ENCODE measurements at regions not wholly inside any gene's neighbourhood (a gene's known extent, or its start where the extent isn't known, plus 50 kb on each side); places are given as distances from the start of the nearest gene placed in this dataset.
"Not testable (repeated sequence)": the region's sequence is repeated elsewhere in the genome, so short reads cannot be mapped to it uniquely, and the experiment has no call there.

- no peak for DNase-seq (ENCODE audit: low read depth in 4 of 4, low spot score in 1 of 4)
Measured at GRCh38 chr3:18086078-18086477, 339.1 kb downstream of the SATB1 start.

- DNase-seq (ENCODE audit: low read depth in 4 of 4, low spot score in 1 of 4): no peak
Measured at GRCh38 chr3:18085429-18085828, 339.7 kb downstream of the SATB1 start.

- not testable (repeated sequence) for DNase-seq (ENCODE audit: low read depth in 4 of 4, low spot score in 1 of 4)
Measured at GRCh38 chr3:18083273-18083590, 340.8 kb upstream of the TBC1D5 start.

DNA sequence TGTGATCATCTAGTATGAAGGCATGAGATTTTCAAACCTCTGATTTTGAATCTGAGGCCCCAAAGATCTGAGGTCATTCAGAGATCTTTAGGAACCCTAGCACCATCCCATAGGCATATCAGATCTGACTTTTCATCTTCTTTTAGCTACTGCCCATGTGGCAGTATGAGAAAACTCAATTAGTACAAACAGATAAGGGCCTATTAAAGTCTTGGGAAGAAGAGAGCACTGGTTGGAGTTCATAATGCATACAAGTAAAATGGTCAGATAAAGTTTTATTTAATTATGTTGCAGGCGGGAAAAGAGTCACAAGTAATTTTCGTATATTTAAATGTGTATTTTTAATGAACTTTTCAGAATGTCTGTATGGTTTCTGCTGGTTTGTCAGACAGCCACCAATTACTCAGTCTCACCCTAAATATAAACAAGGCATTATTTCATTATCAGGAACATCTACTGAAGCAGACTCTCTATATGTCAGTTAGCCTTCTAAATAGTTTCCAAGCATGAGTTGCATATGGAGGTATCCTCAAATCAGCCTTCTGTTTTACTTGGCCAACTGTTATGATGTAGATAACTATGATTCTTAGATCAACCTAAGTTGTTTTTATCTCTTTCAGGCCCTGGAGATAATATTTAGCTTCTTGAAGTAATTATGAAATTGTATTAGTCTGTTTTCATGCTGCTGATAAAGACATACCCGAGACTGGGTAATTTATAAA is 340.3 kb upstream of the TBC1D5 start:
- DNase-seq (ENCODE audit: low read depth in 4 of 4, low spot score in 1 of 4): no peak

GRCh38 chr3:18080198-18080689 is 337.8 kb upstream of the TBC1D5 start:
- DNase-seq (ENCODE audit: low read depth in 4 of 4, low spot score in 1 of 4): no peak

GRCh38 chr3:18079739-18080138 is 337.3 kb upstream of the TBC1D5 start:
- DNase-seq (ENCODE audit: low read depth in 4 of 4, low spot score in 1 of 4): no peak

GRCh38 chr3:18079062-18079461 is 336.6 kb upstream of the TBC1D5 start:
- DNase-seq (ENCODE audit: low read depth in 4 of 4, low spot score in 1 of 4): no peak

DNA sequence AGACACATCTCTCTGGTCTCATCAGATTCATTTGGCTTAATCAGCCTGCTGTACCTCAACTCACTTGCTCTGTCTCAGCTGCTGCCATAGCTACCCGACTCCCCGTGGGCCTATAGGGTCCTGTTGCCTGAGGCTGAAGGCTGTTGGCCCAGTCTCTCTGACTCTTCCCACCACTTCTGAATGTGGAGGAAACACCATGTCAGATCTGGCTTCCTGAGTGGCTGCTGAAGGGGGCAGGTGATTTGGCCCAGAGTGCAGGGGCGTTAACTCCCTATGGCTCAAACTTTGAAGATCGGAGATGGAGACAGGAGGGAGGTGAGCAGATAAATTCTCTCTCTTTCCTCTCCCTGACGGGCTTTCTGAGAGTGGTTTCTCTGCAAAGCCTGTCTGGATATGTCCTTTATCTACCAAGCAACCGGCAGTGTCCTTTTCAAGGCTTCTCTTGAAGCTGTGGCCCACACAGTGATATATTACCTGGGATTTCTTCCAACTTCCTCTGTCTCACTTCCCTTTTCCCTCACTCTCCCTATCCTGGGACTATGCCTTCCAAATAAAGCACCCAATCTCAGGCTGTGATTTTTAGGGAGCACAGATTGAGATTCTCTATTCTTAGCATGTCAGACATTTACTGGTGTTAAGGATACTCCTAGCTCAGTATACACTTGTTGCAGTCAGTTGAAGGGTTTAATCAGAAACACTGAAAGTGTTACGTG is 334.9 kb upstream of the TBC1D5 start:
- DNase-seq (ENCODE audit: low read depth in 4 of 4, low spot score in 1 of 4): no peak

DNA sequence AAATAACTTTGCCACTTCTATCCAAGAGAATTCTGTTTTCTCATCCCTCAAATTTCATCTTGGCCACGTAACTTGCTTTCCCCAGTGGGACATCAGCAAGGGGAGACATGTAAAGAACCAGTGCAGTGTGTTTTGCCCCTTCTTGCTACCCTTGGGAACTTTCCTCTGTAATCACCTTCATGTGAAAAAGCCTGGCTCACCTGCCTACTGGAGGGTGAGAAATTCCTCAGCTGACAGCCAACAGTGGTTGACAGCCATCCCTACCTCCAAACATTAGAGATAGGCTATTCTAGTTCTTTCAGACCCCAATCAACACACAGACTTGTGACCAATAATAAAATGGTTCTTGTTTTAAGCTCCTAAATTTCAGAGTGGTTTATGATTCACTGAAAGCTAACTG is 333.9 kb upstream of the TBC1D5 start:
- DNase-seq (ENCODE audit: low read depth in 4 of 4, low spot score in 1 of 4): no peak

DNA sequence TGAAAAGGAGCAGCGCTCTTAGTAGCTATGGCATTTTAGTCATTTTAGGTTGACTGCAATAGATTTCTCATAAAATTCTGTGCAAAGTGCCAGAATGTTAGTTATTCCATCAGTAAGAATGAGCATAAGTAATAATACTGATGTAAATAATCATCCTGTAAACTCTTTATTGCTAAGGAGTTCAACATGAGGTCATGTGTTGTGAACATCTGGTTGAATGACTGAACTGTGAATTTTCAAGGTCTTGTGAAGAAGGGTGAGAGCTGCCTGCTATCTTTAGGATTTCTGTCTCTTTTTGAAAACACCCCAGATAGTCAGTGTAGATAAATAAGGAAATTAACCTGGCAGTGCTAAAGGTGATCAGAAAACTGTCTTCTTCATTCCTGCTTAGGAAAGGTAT is 333.4 kb upstream of the TBC1D5 start:
- no peak for DNase-seq (ENCODE audit: low read depth in 4 of 4, low spot score in 1 of 4)

GRCh38 chr3:18071833-18072232 is 329.4 kb upstream of the TBC1D5 start:
- no peak for DNase-seq (ENCODE audit: low read depth in 4 of 4, low spot score in 1 of 4)

DNA sequence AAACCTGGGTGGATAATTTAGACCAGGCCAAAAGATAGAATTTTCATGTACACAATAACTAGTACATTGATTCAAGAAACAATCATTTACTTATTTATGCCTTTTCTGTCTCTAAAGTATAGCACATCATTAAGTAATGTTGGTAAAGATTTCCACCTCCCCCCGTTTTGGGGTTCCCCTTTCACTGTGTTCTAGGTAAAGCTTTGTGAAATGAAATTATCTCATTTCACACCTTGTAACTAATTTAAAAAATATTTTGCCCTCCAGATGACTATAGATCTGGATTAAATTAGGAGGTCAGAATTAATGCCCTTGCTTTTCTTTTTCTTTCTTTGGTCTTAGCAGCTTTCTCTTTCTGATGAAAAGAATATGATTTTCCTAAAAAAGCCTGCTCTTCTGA is 328.5 kb upstream of the TBC1D5 start:
- DNase-seq (ENCODE audit: low read depth in 4 of 4, low spot score in 1 of 4): no peak

DNA sequence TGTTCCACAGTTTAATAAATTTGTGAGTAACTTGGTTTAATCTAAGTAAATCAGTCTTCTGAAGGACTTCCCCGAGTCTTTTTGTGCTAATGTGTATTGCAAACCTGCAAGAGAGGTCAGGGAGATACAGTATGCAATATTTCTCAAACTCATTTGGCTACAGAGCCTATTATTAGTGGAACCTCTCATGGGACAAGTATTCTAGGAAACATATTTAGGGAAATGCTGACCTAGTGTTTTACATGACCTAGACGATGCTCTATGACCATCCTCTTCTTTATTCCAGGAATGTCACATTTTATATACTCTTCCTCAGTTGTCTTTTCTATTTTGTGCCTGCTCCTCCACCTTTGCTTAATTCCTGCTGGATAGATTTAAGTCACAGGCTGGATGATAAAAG is 327.8 kb upstream of the TBC1D5 start:
- DNase-seq (ENCODE audit: low read depth in 4 of 4, low spot score in 1 of 4): no peak

GRCh38 chr3:18069568-18069967 is 327.1 kb upstream of the TBC1D5 start:
- DNase-seq (ENCODE audit: low read depth in 4 of 4, low spot score in 1 of 4): no peak

DNA sequence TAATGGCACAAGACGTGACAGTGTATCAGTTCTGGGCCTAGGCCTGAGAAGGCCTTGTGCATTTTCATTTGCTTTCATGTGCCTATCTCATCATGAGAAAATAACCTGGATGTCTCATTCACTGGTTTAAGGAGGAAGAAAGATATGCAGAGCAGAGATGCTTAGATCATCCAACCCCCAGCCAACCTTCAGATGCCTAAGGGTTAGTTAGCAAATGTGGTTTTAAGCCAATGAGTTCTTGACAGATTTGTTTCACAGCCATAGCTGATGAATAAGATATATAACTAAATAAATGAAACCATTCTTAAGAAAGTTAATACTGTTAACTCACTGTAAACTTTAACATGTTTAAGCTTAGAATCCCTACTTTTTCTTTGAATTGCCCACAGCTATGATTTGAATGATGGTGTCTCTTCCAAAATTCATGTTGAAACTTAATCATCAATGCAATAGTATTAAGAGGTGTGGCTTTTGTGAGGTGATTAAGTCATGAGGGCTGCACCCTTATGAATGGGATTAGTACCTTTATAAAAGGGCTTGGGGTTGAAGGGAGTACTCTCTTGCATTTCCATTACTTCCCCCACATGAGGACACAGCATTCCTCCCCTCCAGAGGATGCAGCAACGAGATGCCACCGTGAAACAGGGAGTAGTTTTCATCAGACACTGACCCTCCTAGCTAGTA is 324.6 kb upstream of the TBC1D5 start:
- DNase-seq (ENCODE audit: low read depth in 4 of 4, low spot score in 1 of 4): no peak

DNA sequence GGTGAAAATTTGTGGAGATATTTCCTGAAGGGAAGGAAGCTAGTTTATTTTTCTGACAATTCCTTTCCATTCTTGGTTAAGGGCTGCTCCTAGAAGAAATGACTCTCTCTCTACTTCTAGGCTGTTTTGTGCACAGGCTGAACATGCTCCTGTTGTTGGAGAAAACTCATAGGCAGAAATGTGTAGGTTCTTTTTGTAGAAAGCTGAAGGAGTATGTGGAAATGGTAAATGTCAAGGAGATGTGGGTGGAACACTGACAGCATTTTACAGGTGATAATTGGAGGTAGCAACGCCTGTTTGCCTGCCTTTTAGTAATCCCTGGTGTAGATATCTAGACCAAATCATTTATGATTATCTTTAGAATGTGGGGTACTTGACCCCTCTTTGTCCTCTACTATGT is 322.2 kb upstream of the TBC1D5 start:
- DNase-seq (ENCODE audit: low read depth in 4 of 4, low spot score in 1 of 4): no peak

DNA sequence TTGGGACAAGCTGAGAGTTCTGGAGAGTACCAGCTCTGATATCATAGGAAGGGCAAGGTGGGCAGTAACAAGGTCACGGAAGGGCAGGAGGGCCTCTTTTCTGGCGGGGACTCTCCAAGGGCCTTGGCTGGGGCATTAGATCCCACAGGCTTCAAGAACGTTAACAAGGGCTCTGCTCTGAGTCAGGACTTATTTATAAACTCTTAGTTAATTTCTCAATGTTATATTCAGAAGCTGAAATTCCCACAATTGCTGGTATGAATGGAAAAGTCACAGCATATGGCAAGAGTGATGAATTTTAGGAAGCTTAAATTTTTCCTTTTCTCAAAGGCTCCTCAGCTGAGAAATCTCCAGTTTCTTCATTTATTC is 320.2 kb upstream of the TBC1D5 start:
- DNase-seq (ENCODE audit: low read depth in 4 of 4, low spot score in 1 of 4): no peak

- DNase-seq (ENCODE audit: low read depth in 4 of 4, low spot score in 1 of 4): no peak
Measured at GRCh38 chr3:18061737-18062656, 319.6 kb upstream of the TBC1D5 start.

- DNase-seq (ENCODE audit: low read depth in 4 of 4, low spot score in 1 of 4): no peak
Measured at GRCh38 chr3:18058666-18059065, 316.2 kb upstream of the TBC1D5 start.

GRCh38 chr3:18057471-18058091 is 315.1 kb upstream of the TBC1D5 start:
- DNase-seq (ENCODE audit: low read depth in 4 of 4, low spot score in 1 of 4): no peak

- no peak for DNase-seq (ENCODE audit: low read depth in 4 of 4, low spot score in 1 of 4)
Measured at GRCh38 chr3:18054625-18055024, 312.2 kb upstream of the TBC1D5 start.

Measured in stimulated activated CD4-positive, alpha-beta T cell treated with anti-CD3 and anti-CD28 coated beads, Interleukin-1b, Interleukin-23, amount 100 ng/mL, for 24 hours (primary cell).